Glomerular visceral epithelial cell (primary cell): ENCODE measurements at regions not wholly inside any gene's neighbourhood (a gene's known extent, or its start where the extent isn't known, plus 50 kb on each side); places are given as distances from the start of the nearest gene placed in this dataset.
A peak's percentile ranks its signal among the peaks of the same experiment; 100 is the strongest.
"Not testable (repeated sequence)": the region's sequence is repeated elsewhere in the genome, so short reads cannot be mapped to it uniquely, and the experiment has no call there.

ENCODE experiments used
- DNase-seq: peaks from one replicate; pipeline ENCODE4 v3.0.0-alpha.2; 2016; ENCODE audit errors: extremely low spot score

DNA sequence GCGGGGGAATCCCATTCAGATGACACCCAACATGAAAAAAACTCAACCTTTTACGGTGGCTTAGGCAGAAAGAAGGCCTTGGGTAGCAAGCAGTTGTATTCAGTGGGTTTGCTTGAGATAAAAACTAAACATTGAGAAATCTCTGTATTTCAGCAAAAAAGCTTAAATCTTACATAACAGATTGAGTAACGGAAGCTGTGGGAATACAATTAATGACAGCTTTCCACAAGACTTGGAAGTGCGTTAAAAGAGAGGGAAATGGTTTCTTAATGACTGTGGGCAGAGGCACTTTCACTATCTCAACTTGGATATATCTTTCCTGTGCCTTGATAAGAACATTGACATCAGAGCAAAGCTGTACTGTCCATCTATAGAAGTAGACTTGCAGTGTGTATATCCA, 418.5 kb upstream of the HS3ST1 start:
- no peak for DNase-seq

DNA sequence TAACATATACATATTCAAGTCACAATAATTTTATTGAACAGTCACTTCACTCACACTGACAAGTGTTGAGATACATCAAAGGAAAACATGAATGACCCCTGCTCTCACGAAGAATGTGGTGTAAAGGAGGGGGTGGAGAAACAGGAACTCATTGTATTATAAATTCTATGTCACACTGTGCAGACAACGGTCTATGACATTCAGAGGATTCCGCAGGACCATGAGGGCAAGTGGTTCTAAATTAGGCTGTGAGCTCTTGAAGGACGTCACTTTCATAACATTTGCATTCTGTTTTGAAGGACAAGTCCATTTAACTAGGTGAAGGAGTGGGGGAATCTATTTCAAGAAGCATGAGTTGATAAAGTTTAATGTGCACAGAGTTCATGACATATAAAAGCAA, 415.2 kb upstream of the HS3ST1 start:
- DNase-seq = no peak

DNA sequence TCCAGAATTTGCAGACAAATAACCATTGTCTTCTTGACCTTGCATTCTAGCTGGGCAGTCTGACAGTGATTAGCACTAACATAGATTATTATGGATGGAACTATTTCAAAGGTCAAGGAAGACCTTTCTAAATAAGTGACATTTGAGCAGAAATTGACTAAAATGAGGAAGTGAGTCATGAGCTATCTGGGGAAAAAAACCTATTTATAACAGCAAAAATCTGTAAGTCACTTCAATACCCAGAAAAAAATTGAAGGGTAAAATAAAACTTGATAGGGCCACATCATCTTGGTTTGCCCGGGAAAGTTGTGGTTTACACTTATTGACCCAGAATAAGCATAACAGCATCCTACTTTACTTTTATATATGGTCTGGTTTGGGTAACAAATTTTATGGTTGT, 414.6 kb upstream of the HS3ST1 start:
- DNase-seq = no peak

- no peak for DNase-seq
Measured at GRCh38 chr4:11842620-11843263, 414.0 kb upstream of the HS3ST1 start.

DNA sequence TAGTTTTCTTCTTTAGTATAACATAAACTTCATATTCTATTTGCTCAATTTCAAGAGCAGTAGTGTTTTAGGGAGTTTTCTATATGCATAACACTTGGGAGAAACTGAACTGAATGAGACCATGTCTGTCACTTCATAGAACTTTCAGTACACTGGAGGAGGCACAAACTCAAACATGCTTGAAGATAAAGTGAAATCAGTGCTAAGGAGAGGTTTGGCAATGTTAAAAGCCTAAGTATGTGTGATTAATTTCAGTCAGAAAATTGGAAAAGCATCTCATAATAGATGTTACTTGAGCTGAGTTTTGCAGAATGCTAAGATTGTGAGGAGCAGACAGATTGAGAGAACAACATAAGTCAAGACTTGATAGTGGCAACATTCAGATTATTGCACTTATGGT, 411.2 kb upstream of the HS3ST1 start:
- DNase-seq = no peak

- no peak for DNase-seq
Measured at GRCh38 chr4:11831739-11832138, 403.0 kb upstream of the HS3ST1 start.

- no peak for DNase-seq
Measured at GRCh38 chr4:11824566-11824965, 395.9 kb upstream of the HS3ST1 start.

DNA sequence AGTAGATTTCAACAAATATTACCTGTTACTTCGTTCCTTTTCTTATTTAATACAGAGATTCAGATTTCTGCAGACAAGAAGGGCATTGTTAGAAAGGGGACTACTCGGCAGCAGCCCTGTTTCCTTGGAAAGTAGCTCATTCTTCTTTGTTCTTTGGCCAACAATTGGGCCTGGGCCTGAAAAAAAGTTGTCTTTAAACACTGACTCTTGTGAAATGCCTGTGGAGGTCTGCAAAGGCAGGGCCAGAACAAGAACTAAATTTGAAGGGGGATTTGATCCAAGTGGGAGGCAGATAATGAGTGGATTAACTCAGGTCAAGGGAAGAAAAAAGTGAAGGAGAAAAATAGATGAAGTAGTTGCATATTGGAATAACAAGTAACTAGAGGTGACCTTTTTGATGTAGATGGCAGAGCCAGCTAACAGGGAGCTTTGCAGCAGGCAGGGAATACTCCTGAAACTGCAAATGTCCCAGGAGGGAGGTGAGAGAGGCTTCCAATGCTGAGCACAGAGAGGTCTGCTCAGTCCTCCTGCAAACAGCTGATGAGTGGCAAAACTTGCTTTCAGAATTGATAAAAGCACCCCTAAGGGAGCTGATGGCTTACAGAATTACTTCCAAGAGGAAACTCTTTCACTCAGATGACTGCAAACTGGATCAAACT, 393.2 kb upstream of the HS3ST1 start:
- DNase-seq = no peak

DNA sequence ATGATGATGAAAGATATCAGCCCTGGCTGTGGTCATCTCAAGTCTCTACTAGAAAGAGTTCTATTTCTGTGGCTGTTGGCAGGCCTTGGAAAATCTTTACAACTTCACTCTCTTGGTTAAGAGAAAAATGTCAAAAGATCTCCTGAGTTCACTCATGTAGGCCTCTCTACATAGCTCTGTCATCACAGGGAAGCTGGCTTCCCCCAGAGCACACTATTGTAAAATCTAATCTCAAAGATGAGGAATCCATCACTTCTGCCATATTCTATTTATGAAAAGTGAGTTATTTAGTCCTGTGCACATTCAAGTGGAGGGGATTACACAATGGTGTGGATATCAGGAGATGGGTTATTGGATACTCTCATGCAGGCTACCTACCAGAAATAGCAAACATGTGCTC, 388.4 kb upstream of the HS3ST1 start:
- no peak for DNase-seq

DNA sequence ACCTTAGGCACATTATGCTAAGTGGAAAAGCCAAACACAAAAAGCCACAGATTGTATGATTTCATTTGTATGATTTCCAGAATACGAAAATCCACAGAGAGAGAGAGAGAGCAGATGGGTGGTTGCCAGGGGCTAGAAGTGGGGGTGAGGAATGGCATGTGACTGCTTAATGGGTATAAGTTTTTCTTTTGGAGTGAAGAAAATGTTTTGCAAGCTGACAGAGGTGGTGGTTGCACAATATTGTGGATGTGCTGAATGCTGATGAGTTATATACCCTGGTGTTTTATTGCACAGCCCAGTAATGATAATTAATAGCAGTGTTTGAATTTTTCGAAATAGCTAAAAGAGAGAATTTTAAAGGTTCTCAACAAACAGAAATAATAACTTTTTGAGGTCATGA, 386.1 kb upstream of the HS3ST1 start:
- no peak for DNase-seq

GRCh38 chr4:11813951-11814446, 385.3 kb upstream of the HS3ST1 start:
- DNase-seq = no peak

GRCh38 chr4:11811521-11811920, 382.8 kb upstream of the HS3ST1 start:
- DNase-seq = not testable (repeated sequence)

DNA sequence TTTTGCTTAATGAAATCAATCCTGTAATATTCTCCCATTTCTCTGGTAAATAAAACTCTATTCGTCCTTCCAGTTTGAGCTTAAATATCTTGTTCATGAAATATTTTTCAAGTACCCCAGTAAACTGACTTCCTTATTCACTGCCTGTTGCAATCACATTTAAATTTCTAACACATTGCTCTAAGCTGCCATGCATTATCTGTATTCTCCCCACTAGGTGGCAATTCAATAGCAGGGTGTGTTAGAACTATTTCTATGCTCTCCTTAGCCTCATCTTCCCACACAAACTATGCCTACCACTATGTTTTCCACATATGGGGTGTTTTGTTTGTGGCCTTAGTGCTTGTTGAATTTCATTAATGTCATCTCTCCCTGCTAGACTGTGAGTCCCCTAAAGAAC, 377.1 kb upstream of the HS3ST1 start:
- DNase-seq = peak; percentile 1

DNA sequence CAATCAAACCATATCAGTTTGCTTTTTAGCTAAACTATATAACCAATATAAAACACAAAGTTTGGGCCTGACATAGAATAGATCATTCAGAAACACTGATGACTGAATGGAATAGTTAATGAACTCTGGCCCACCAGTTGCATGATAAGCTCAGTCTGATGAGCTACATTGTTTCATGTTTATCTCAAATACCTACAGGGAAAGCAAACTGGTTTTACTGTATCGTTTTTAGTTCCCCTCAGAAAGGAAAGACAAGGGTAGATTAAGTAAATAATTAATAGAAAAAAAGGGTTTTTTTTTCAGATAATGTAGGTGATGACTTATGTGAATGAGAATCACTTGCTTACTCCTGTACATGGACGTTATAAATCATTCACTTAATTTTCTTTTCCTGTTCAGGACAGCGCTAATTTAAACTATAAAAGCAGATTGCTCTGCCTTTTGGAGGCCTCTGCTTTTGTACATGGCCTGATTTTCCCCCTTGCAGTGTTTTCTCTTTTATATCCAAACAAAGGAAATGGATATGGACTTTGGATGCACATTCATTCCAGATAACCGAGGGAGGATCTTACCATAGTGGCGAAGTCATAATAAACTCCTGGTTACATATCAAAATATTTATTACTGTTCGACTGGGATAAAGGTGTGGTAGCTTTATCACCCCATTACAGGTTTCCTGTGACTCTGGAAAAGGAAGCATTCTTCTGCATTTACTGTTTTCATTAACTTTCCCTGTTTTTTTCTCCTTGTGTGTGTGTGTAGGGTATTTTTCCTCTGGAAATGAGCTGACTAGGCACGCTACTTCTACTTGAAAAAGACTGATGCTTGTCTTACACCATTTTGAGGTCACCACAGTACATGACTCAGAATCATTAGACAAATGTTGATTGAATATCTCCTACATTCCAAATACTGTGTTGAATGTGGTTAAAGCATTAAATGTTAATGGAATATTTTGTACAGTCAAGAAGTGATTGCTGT, 373.1 kb upstream of the HS3ST1 start:
- no peak for DNase-seq

DNA sequence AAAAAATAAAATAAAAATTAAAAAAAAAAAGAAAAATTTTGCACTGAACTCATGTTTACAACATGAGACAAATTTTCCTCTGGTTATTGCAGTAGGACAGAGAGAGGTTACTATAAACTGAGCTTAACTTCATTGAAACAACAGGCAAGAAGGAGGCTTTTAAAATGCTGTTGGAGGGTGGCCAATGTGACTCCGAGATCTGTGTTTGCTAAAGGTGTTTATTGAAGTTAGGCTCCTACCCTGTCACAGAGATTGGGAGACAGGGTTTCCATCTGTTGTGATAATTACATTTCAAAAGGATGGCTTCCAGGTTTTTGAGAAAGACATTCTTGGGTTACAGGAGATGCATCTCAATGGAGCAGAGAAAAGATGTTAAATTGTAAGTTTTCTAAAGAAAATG, 370.5 kb upstream of the HS3ST1 start:
- no peak for DNase-seq

- DNase-seq = no peak
Measured at GRCh38 chr4:11791797-11792196, 363.1 kb upstream of the HS3ST1 start.

- DNase-seq = no peak
Measured at GRCh38 chr4:11790230-11790629, 361.5 kb upstream of the HS3ST1 start.

GRCh38 chr4:11783588-11783987, 354.9 kb upstream of the HS3ST1 start:
- DNase-seq = no peak

- DNase-seq = no peak
Measured at GRCh38 chr4:11782859-11783258, 354.2 kb upstream of the HS3ST1 start.

DNA sequence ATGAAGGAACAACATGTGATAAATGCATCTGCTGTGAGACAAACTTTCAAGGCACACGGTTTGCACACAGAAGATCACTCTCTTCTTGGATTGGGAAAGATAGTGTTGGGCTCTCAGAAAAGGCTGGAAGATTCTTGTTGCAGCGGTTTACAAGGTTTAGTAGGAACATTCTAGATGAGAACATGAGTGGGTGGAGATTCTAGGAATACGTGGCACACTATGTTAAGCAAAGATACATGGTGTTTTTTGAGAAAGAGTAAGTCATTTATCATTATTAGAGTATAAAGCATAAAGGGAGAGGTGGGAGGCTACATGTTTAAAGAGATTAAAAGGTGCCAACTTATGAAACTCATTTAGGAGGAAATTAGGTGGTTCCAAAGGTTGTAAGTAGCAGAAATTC, 348.8 kb upstream of the HS3ST1 start:
- no peak for DNase-seq

DNA sequence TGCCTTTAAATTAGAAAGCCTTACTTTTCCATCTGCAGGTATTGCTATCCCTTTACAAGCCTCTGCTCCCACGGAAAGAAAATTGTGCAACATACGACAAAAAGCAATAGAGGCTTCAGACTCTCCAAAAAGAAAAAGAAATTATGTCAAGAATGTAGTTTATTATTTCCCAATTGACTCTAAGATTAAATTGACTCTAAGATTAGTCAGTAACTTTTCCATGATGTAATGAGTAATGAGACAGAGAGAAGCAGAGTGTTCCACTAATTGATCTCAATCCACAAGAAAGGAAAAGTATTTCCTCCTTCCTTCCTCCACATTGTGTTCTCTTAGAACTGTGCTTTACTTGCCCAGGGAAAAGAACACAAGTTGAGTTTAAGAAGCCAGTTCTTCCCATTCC, 345.7 kb upstream of the HS3ST1 start:
- DNase-seq = no peak

GRCh38 chr4:11773798-11774197, 345.1 kb upstream of the HS3ST1 start:
- no peak for DNase-seq

- no peak for DNase-seq
Measured at GRCh38 chr4:11769434-11769833, 340.7 kb upstream of the HS3ST1 start.
